GM18499 (cell line): ENCODE measurements at regions not wholly inside any gene's neighbourhood (a gene's known extent, or its start where the extent isn't known, plus 50 kb on each side); places are given as distances from the start of the nearest gene placed in this dataset.

ENCODE experiments used
- ATAC-seq: cut with Tn5 transposase; IDR thresholded peaks from one replicate; pipeline ENCODE4 v1.9.1; 2021; ENCODE audit warnings: moderate number of reproducible peaks; ENCODE audit not compliant: insufficient read depth, unreplicated experiment

GRCh38 chr3:34547297-34547920 is 749.0 kb downstream of the PDCD6IP start:
- no peak for ATAC-seq

GRCh38 chr3:34567266-34567665 is 768.8 kb downstream of the PDCD6IP start:
- ATAC-seq, result no peak

GRCh38 chr3:34568766-34569165 is 770.3 kb downstream of the PDCD6IP start:
- ATAC-seq, result no peak

- no peak for ATAC-seq
These were observed 771.0 kb downstream of the PDCD6IP start for GRCh38 chr3:34569437-34569836.

GRCh38 chr3:34570916-34571705 is 772.7 kb downstream of the PDCD6IP start:
- ATAC-seq, result no peak

- ATAC-seq, result no peak
These were observed 773.3 kb downstream of the PDCD6IP start for GRCh38 chr3:34571714-34572113.

GRCh38 chr3:34575776-34576175 is 777.3 kb downstream of the PDCD6IP start:
- no peak for ATAC-seq

GRCh38 chr3:34582055-34582454 is 783.6 kb downstream of the PDCD6IP start:
- ATAC-seq, result no peak

GRCh38 chr3:34583451-34583850 is 785.0 kb downstream of the PDCD6IP start:
- no peak for ATAC-seq

- no peak for ATAC-seq
These were observed 786.5 kb downstream of the PDCD6IP start for GRCh38 chr3:34584971-34585370.

GRCh38 chr3:34599595-34599994 is 801.2 kb downstream of the PDCD6IP start:
- ATAC-seq, result no peak

- no peak for ATAC-seq
These were observed 821.6 kb downstream of the PDCD6IP start for GRCh38 chr3:34619990-34620389.

- ATAC-seq, result no peak
These were observed 828.3 kb downstream of the PDCD6IP start for GRCh38 chr3:34626699-34627098.

GRCh38 chr3:34634939-34635338 is 836.5 kb downstream of the PDCD6IP start:
- ATAC-seq, result no peak

- ATAC-seq, result no peak
These were observed 837.0 kb downstream of the PDCD6IP start for GRCh38 chr3:34635352-34635850.

- ATAC-seq, result no peak
These were observed 848.6 kb downstream of the PDCD6IP start for GRCh38 chr3:34646911-34647460.

GRCh38 chr3:34650131-34650530 is 851.7 kb downstream of the PDCD6IP start:
- ATAC-seq, result no peak

GRCh38 chr3:34668915-34669314 is 870.5 kb downstream of the PDCD6IP start:
- no peak for ATAC-seq

GRCh38 chr3:34669490-34669889 is 871.1 kb downstream of the PDCD6IP start:
- no peak for ATAC-seq

GRCh38 chr3:34675383-34676120 is 877.1 kb downstream of the PDCD6IP start:
- no peak for ATAC-seq

GRCh38 chr3:34676436-34676835 is 878.0 kb downstream of the PDCD6IP start:
- ATAC-seq, result no peak
